BJ (cell line): ENCODE measurements at regions not wholly inside any gene's neighbourhood (a gene's known extent, or its start where the extent isn't known, plus 50 kb on each side); places are given as distances from the start of the nearest gene placed in this dataset.
A peak's percentile ranks its signal among the peaks of the same experiment; 100 is the strongest.
"Not testable (repeated sequence)": the region's sequence is repeated elsewhere in the genome, so short reads cannot be mapped to it uniquely, and the experiment has no call there.

Experiments used
- CTCF ChIA-PET: fragments of 350-600 bp; formaldehyde crosslinking; extraction: SDS; loops from one replicate; lab custom pipeline; 2021; ENCODE audit warnings: antibody characterized with exemption, inconsistent platforms; lab: Yijun Ruan, JAX
- POLR2A ChIA-PET: fragments of 300-600 bp; sonication (Branson Sonifier 250); formaldehyde crosslinking; extraction: SDS; loops from one replicate; lab custom pipeline; 2021; ENCODE audit warnings: antibody characterized with exemption; lab: Charles Lee
- DNase-seq: peaks from one replicate; pipeline ENCODE4 v3.0.0-alpha.2; 2011; ENCODE audit warnings: low read depth
- H3K27me3 ChIP-seq: 2 replicates; pipeline ENCODE4 v1.6.0; 2011; ENCODE audit warnings: low read length; ENCODE audit not compliant: control insufficient read depth, insufficient read depth
- H3K36me3 ChIP-seq: 2 replicates; pipeline ENCODE4 v1.5.1; 2011; ENCODE audit warnings: low read length; ENCODE audit not compliant: control insufficient read depth, insufficient read depth
- H3K4me3 ChIP-seq: 2 replicates; pipeline ENCODE4 v1.5.1; 2011; ENCODE audit warnings: low read depth, mild to moderate bottlenecking, control low read depth, low read length
- TF ChIP-seq, protein P1 (sequence below): IDR thresholded peaks from 2 replicates; pipeline ENCODE4 v1.5.1; 2011; ENCODE audit warnings: low read depth, mild to moderate bottlenecking, control low read depth, inconsistent platforms, low read length, moderate library complexity; ENCODE audit not compliant: insufficient read depth

DNA sequence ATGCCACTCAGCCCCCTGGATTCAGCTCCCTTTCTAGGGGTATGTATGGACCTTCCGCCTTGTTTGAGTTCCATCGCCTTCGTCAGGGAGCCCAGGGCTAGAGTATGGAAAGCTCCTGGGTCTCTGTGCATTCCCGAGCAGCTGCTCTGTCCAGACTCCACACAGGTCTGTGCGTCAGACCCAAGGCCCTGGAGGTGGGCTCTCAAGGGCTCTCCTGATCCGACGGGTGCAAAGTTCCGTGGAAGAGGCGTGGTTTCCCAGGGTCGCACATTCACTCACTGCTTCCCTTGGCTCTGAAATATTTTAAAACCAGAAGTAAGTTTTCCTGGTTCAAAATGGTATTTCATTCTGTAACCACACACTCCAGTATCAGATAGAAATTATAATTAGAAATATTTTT, 863.2 kb downstream of the TRIML1 start:
- CTCF ChIA-PET: no interaction called here
- no peaks in the 10 kb centered on the region for H3K27me3 ChIP-seq

DNA sequence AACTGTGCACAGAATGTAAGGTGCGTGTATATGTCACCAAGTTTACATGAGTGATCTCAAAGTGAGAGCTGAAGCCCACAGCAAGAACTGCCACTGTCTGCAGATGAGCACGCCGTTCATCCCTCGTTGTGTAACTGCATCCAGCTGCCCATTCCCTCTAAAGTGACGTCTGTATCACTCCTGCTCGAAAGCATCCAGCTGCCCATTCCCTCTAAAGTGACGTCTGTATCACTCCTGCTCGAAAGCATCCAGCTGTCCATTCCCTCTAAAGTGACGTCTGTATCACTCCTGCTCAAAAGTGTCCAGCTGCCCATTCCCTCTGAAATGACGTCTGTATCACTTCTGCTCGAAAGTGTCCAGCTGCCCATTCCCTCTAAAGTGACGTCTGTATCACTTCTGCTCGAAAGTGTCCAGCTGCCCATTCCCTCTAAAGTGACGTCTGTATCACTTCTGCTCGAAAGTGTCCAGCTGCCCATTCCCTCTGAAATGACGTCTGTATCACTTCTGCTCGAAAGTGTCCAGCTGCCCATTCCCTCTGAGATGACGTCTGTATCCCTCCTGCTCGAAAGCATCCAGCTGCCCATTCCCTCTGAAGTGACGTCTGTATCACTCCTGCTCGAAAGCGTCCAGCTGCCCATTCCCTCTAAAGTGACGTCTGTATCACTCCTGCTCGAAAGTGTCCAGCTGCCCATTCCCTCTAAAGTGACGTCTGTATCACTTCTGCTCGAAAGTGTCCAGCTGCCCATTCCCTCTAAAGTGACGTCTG, 871.4 kb downstream of the TRIML1 start:
- POLR2A ChIA-PET, DNase-seq, H3K27me3 ChIP-seq, H3K4me3 ChIP-seq, CTCF ChIA-PET, H3K36me3 ChIP-seq: not testable (repeated sequence)

More for the DNA sequence above, 863.2 kb downstream of the TRIML1 start:
- H3K36me3 ChIP-seq: no peaks in the 10 kb centered on the region
- TF ChIP-seq, protein P1, sequence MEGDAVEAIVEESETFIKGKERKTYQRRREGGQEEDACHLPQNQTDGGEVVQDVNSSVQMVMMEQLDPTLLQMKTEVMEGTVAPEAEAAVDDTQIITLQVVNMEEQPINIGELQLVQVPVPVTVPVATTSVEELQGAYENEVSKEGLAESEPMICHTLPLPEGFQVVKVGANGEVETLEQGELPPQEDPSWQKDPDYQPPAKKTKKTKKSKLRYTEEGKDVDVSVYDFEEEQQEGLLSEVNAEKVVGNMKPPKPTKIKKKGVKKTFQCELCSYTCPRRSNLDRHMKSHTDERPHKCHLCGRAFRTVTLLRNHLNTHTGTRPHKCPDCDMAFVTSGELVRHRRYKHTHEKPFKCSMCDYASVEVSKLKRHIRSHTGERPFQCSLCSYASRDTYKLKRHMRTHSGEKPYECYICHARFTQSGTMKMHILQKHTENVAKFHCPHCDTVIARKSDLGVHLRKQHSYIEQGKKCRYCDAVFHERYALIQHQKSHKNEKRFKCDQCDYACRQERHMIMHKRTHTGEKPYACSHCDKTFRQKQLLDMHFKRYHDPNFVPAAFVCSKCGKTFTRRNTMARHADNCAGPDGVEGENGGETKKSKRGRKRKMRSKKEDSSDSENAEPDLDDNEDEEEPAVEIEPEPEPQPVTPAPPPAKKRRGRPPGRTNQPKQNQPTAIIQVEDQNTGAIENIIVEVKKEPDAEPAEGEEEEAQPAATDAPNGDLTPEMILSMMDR: no peak
- DNase-seq: no peak
- POLR2A ChIA-PET: no interaction called here
- no peak overlapping the region for H3K4me3 ChIP-seq

DNA sequence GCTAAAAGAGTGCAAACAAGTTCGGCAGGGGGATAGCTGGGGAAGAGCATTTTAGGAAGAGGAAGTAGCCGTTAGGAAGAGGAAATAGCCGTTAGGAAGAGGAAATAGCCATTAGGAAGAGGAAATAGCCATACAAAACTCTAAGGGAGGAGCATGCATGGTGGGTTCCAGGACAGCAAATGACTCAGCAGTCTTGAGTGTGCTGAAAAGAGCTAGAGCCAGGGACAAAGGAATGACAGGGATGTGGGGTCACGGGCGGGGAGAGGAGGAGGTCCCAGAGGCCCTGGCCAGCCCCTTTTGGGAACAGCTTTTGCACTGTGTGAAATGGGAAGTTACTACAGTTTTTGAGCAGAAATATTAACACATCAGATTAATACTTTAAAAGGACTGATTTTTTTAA, 882.6 kb downstream of the TRIML1 start:
- Histone ChIP-seq H3K4me3 (no peak overlapping the region), H3K36me3 (no peaks in the 10 kb centered on the region), H3K27me3 (no peaks in the 10 kb centered on the region)
- POLR2A ChIA-PET: no interaction called here
- TF ChIP-seq, protein P1: no peak
- DNase-seq: peak; percentile 8
- CTCF ChIA-PET: no interaction called here

DNA sequence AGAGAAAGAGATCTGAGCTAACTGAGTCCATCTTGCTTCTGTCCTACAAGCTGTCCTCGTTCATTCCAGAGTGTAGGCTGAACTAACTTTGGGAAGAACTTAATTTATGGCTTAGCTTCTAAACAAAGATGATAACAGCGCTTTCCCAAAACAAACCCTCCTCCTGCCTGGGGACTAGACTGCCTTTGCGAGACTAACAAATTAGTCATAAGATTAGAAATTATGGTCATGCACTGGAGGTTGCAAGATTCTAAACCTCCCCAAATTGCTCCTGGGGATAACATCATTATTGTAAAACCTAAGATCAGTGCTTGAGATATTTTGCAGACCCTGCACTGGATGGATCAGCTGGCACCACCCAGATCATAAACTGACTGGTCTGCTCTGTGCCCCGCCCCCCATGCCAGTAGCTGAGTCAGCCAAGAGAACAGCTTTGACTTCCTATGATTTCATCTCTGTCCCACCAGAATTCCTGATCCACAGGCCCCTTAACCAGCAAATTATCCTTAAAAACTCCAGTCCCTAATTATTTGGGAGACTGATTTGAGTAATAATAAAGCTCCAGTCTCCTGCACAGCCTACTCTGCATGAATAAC, 883.3 kb downstream of the TRIML1 start:
- ChIA-PET POLR2A (no interaction called here), CTCF (no interaction called here)
- TF ChIP-seq, protein P1: no peak
- Histone ChIP-seq H3K36me3 (no peaks in the 10 kb centered on the region), H3K4me3 (no peak overlapping the region), H3K27me3 (no peaks in the 10 kb centered on the region)
- DNase-seq: peak; percentile 46

DNA sequence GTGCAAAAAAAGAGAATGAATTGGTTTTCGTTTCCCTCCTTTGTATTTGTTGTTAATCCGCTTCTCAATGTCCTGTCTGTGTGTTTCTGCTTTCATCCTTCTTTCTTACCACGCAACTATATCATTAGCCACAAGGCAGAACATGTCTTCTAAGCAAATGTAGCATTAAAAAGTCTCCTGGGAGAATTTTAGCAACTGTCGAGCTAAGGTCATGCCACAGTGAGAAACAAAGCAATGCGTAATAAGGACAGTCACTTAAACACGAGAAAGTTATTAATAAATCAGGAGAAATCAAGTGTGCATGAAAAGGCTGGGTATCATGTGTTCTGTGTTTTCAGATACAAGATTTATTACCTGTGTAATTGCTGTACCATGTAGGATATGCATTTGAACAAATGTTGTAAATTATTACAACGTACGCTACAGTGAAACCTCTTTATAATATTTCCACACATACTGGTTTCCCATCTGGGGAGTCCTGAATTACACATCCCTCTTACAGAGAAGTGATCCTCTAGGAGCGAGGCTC, 890.8 kb downstream of the TRIML1 start:
- Histone ChIP-seq H3K4me3 (no peak overlapping the region), H3K36me3 (no peaks in the 10 kb centered on the region), H3K27me3 (no peaks in the 10 kb centered on the region)
- no peak for DNase-seq
- CTCF ChIA-PET: no interaction called here
- POLR2A ChIA-PET: no interaction called here
- TF ChIP-seq, protein P1: no peak
